GM19025 (cell line): ENCODE measurements at regions not wholly inside any gene's neighbourhood (a gene's known extent, or its start where the extent isn't known, plus 50 kb on each side); places are given as distances from the start of the nearest gene placed in this dataset.

Experiments used
- ATAC-seq: cut with Tn5 transposase; IDR thresholded peaks from one replicate; pipeline ENCODE4 v1.9.1; 2021; ENCODE audit warnings: mild to moderate bottlenecking, low read depth, moderate library complexity; ENCODE audit not compliant: unreplicated experiment

DNA sequence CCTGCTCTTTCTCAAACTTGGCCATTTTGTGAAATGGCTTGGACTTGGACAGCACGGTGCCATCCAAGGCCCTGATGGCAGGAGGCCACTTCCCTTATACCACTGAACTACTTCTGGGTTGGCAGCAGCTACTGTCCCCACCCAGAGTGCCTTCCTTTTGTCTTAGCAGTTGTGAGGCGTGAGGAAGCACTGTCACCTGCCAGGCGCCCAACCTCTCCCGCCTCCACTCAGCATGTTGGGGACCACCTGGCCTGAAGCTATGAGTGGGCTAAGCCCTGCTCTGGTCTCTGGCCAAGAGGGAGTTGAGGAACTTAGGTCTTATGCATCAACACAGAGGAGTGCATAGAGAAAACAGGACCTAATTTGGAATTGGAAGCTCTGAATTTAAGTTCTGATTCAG is 276.0 kb downstream of the ENC1 start:
- ATAC-seq, result no peak

DNA sequence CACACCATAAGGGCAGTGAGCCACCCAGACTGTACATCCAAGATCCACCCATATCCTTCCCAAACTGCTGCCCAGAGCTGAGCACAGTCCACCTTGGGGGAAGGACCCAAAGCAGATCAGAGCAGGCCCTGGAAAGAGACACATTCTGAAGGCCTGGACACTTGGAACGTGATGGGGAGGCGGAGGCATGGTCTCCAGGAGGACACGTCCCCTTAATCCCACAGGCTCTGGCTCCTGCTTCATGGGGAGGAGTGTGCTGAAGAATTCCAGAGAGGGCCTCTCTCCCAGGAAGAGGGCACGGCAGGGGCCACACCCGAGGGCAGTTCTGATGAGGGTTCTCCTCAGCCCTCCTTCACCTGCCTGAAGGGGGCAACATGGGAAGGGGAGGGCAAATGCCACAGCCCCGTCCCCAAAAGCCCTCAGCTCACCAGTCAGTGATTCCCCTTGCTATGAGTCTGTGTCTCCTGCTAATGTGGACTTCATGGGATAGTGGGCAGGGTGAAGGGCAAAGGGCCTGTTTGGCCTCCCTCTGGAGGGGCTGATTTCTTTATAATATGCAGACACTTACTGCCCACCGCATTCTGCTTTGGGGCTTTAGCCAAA is 276.8 kb downstream of the ENC1 start:
- no peak for ATAC-seq

DNA sequence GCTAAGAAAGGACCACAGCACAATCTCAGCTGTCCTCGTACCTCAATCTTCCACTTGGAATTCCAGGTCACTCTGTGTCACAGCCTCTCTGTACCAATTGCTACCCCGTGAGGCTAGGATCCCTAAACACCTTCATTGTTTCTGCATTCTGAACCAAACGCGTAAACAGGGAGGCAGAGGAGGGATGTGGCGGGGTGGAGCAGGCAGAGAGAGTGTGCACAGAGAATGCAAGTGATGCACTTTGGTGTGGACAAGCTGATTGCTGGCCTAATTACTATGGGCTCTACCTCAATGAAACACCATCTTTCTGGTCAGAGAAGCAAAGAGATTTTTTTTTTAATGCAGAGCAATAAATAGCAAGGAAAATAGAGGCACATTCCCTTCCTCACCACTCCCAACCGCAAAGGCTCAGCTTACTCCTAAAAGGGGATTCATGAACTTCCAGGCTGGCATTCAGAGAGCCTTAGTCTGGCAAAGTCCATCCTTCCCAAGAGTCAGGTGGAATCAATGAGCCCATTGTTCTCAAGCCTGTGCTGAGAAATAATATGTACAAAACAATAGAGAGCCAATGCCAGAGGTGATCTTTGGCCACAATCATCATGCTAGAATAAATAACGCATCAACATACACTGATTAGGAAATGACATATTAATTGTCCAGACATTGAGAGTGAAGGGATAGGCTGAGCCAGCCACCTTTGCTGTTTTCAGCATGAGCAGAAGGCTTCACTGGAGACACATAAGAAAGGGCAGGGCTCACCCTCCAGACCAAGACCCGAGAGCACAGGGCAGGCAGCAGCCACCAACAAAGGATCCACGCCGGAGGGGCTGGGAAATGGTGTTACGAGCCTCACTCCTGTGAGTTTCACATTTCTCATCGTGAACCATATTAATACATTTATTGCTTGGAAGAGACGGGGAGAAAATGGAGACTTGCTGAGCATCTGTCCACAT is 278.8 kb downstream of the ENC1 start:
- no peak for ATAC-seq

DNA sequence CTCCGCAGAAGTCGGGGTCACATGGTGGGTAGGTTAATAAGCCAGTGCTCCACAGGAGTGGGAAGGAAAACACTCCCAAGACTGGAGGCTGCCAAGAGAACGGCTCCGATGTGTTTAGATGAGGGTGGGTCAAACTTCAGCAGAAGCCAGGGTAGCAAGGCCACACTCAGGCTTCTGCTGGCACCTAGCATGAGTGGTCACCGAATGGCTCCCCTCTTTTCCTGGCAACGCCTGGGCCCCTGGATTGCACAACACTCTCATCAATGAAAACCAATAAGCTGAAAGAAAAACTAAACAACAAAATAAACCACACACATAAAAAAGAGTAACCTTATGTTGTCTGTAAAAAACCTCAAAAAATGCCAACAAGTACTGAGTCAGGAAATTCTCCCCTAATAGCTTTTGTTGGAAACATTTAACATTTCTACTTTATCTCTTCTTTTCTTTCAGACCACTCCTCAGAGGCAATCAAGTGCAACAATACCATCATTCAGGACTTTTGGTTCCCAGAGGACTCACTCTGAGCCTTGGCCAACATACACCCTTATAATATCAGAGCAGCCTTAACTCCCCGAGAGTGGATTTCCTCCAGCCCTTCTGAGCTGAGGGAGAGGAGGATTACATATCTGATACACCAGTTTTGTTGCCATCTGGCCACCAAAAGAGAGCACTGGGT is 279.9 kb downstream of the ENC1 start:
- no peak for ATAC-seq

DNA sequence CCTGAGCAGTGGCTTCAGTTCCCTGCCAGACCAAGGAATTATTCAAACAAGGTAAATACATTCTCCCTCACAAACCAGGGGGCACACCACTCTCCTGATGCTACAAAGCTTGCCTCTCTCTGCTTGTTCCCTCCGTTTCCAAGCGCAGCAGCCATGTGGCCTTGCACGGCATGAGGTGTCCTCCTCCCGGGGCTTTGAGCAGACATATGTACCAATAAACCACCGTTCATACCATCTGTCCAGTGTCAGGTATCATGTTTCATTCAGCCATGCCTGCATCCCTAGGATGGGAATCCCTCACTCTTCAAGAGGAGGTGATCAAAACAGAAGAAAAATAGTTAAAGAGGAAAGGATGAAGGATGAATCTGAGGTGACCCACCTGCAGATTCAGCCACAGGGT is 282.7 kb downstream of the ENC1 start:
- ATAC-seq, result no peak

DNA sequence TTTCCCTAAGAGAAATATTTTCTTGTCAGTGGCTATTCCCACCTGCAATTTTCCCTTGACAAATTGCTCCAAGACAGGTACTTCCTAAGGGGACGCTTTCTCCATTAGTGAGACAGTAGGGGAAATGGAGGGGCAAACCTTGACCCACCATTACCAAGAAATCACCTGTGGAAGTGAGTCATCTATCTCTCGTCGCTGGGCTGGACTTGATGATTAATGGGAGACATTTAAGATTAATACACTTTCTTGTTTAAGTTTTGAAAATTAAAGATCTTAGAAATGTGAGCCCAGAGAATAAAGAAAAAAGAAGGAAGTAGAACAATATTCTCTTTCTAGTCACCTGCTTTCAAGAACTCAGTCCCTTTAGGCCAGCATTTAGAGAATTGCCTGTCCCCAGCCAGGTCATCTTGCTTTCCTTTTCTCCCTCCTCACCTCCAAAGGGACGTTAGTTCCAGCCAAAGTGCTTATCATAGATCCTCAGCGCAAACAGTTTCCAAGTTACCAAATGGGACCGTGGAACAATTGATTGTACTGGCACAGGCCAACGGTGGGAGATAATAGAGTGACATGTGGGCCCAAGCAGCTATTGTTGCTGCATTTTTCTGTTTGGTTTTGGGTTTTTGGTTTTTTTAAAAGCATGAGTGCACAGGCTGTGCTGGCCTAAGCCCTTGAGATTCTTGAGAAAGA is 284.4 kb downstream of the ENC1 start:
- no peak for ATAC-seq

DNA sequence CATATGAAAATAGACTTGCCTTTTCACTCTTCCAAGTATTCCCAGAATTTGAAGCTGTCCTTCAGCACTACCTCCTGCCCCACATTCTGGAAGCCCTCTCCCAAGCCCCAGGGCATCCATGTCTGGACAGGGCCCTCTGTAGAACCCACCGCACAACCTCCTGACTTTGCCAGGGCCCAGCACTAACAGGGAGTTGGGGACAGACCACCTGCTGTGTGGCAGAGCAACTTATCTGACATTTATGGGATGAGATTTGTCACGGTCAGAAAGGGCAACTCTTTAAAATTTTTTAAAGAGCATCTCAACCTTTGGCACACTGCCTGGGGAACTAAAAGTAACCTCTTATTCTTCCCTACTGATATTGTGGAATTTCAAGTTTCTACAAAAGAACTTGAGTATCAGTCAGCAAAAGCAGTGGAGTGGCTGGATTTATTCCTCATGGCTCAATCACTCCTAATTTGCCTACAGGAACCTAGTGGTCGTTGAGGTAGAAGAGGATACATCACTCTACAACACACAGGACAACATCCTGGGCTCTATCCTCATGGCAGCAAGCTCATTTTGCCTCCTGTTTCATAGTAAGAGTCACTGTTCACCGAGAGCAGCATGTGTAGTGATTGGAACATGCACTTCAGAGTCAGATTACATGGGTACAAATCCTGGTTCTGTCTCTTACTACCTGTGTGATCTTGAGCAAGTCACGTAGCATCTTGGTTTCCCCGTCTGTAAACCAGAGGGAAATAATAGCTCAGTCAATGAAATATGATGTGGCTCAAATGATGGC is 285.3 kb downstream of the ENC1 start:
- ATAC-seq, result no peak

DNA sequence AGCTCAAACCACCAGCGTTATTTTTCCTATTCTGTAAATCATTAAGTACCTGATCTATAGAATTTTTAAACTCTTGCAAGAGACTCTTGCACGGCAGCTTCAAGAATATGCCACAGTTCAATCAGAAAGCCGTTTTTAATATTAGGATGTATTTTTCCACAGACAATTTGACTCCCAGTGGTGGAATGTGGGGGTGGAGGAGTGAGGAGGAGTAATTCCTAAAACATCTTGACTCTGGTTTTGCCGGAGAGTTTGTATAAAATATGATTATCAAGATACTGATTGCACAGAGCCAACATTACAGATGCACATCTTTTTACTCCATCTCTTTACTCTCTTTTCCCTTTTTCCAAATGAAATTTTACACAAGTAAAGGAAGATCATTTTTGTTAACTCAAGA is 288.3 kb downstream of the ENC1 start:
- ATAC-seq, result no peak

DNA sequence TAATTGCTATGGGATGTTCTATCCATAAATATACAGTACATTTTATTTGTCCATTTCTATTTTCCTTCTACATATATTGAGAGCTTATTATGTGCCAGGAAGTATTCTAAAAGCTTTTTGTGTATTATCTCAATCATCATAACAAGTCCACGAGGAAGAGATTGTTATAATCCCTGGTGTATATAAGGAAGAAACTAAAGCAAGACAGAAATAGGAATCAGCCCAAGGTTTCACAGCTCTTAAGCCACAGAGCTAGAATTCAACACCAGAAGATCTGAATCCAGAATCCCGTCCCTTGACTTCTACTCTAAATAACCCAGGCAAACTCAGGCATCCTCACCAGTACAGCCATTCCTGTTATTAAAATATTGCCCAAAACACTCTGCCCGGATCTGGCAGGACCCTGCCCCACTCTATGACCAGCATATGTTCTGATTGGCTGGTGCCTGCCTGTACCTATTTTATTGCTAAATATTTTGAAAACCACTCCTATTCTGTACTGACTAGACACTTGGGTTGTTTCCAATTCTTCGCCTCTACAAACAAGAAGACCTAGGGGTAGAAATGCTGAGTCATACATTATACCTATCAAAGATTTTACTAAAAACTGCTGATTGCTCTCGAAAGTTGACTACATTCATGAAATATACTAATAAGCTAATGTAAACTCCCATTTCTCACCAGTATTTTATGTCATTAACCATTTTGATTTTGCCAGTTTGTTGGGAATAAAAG is 297.4 kb downstream of the ENC1 start:
- no peak for ATAC-seq

DNA sequence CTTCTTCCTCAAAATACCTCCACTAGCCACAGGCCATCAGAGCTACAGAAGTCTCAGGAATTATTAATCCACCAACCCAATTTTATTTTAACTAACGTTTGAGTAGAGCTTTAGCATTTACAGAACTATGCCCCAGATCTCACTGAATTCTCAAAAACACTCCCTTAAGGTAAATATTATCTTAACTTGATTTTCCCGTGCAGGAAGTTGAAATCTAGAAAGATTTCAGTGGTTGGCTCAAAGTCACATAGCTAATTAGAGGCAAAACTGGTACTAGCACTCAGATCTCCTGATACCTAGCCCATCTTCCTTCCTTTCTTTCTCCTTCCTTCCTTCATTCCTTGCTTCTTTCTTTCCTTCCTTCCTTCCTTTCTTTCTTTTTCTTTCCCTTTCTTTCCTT is 298.3 kb downstream of the ENC1 start:
- no peak for ATAC-seq

DNA sequence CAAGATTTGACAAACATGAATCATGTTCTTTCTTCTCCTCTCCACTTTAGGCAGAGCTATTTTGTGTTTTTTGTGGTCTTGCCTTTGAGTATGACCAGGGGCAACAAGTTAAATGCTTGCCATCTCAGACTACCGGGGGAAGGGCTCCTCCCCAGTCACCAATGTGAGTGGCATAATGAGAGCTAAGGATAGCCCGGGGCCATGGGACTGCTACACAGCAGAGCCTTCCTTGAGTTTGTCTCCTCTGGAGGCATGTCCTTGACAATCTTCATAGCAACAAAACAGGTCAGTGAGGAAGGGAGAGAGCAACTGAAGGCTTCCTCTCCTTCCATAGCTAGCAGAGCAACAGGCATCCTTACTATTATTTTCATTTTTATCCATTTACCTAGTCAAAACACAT is 299.3 kb downstream of the ENC1 start:
- no peak for ATAC-seq

DNA sequence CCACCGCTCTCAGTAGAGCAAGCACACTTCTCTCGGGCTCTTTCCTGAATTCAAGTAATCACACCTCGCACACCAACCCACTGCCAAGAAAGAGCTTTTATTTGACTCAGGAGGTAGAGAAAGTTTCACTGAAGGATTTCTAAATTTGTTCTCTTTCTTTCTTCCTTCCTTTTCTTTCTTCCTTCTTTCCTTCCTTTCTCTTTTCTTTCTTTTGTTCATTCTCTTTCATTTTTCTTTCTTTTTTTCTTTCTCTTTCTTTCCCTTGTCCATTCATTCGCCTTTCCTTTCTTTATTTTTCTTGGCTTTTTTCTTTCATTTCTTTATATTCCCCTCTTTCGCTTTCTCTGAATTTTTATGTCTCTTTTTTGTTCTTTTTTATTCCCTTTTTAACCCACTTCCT is 300.1 kb downstream of the ENC1 start:
- no peak for ATAC-seq

DNA sequence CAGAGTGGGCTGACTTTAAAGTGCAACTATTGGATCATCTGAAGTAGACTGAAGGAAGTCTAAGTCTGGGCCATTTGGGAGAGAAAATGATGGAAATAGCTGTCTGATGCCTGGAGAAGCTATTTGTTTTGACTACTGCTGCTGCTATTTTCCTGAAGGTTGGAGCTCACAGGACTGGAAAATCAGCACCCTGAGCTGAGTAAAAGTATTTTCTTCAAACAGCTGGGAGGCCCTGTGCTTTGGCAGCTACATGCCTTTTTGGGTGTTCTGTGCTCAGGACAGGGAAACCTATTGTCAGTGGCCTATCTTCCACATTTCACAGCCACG is 302.6 kb downstream of the ENC1 start:
- ATAC-seq, result no peak

DNA sequence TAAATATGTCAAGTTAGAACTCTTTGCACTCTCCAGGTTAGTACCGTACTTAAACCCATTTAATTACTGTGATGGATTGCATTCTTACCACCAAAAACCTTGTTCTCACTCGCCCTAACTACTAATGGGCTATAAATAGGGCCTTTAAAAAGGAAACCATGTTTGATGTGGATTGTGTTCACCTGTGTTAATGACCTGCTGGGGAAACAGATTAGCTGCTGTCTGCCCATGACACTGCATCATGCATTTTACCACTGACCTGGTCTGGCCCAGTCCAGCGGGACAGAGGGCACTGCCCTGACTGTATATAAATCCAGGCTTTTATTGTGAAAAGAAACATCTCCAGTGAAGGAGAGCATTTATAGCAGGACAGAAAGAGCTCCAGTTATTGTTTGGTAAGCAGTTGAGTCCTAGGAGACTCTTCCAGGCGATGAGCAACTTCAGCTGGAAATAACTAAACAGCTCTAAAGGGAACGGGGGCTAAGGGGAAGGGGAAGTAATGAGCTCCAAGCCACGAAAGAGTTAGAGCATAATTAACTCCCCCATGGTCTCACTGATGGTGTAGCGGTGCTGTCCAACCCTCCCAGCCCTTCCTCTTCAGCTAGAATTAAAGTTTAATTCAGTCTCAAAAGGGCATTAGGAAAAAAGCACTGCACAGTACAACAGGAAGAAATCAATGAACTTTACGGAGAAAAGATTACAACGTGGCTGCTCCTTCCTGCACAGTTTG is 303.1 kb downstream of the ENC1 start:
- ATAC-seq, result no peak

DNA sequence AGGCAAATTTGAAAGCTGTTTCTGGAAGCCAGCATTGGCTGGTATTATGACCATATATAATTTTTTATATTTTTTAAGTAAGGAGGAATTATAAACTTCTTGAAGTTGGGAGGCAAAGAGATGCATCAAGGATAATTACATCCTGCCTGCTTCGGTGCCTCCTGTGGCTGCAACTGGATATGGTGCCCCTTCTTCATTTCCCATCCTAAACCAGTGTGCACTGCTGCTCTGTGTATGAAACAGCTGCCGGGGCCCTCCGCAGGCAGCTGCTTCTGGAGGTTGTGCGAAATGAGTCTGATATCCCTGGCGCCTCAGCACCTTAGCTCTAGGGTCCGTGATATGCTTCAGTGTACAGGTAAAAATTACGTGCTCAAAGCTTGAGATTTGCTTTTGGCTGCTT is 304.2 kb downstream of the ENC1 start:
- ATAC-seq, result no peak

DNA sequence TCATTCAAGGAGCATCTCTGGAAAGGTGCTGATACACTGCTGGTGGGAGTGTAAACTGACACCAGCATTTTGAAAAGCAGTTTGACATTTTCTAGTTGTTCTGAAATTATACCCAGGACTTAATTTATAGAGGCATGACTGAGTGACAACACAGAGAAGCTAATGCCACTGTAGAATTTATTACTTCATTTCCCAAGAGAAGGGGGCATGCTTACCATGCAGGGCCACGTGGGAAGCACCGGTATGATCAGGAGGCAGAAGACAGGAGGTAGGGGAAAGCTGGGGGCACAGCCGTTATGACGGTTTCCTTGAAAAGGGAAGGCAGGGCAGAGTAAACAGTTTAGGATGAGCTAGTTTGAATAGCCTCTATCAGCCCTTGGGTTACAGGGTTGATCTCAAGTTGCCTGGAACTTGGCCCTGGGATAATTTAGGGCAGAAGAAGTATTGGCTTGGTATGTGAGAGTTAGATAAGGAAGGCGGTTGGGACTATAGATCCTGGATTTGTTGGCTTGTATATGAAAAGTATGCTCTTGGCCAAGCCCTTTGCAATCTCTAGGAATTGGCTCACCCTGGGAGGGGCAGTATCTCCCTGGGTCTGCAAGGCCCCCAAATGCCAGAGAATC is 305.7 kb downstream of the ENC1 start:
- ATAC-seq, result no peak

DNA sequence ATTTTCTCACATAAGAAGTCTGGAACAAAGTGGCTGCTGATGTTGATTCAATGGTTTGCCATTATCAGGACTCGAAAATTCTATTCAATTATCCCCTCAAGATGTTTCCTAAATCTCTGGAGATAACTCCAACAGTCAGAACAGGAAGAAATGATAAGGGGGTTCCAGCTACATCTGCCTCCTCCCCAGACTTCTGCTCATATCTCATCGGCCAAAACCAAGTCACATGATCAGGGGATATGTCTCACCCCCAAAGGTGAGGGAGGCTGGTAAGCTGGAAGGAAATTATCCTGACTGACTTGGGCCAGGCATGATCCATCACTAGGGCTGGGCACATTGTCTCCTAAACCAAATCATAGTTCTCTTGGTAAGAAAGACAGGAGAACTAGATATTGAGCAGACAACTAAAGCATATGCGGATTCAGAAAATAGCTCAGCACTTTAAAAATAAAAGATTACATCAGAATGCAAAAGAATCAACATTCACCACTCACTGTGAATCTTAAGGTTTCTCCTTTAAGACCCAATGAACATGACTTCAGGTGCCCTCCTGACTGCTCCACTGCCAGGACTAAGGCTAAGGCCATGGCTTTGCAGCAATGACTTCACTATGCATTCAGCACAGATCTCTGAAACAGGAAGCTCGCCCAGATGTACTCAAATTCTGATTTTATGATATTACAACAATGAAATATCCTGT is 306.3 kb downstream of the ENC1 start:
- ATAC-seq, result no peak

DNA sequence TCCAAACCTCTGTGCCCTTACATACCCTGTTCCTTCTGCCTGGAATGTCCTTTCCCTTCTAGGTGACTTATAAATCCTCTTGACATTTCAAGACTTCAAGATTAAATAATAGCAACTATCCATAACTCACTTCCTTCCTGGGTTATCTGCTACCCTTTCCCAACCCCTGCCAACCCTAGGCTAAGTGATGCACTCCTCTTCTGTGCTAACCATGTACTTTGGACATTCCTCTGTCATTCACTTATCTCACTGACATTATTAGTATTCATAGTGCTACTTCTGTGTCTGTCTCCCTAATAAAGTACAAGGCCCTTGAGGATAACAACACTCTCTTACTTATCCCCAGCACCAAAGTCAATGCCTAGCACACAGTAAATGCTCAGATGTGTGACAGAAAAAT is 307.1 kb downstream of the ENC1 start:
- no peak for ATAC-seq
